ENCODE measurements at regions not wholly inside any gene's neighbourhood (a gene's known extent, or its start where the extent isn't known, plus 50 kb on each side); places are given as distances from the start of the nearest gene placed in this dataset.

GRCh38 chr10:24157567-24157966 lies 51.4 kb upstream of the KIAA1217 start:
- H3K36me3 ChIP-seq (ENCODE audit: control insufficient read depth in 2 of 2, extremely low read depth in 1 of 2, insufficient read depth in 2 of 2, low read length in 2 of 2) = no peaks in the 10 kb centered on the region
- no peaks in the 10 kb centered on the region for H3K9me1 ChIP-seq (replicated peaks; ENCODE audit: control insufficient read depth, extremely low read depth, insufficient read depth, low read length)
- H3K4me1 ChIP-seq (ENCODE audit: control insufficient read depth, extremely low read depth, insufficient read depth, low read length) = no peaks in the 10 kb centered on the region
- ChIA-PET CTCF (no interaction called here), POLR2A (no interaction called here)
- FAIRE-seq = no peak
- dilution Hi-C loops (cut with MboI; ENCODE audit: extremely low pct_ligation_motif_present, low sequenced_read_pairs) (no loop called here), intact Hi-C loops (cut with micrococcal nuclease) (no loop called here)
- DNase-seq (ENCODE audit: low read depth, low spot score) = no peak
- H3K9me3 ChIP-seq (replicated peaks; ENCODE audit: control insufficient read depth, insufficient read depth, low read length) = no peaks in the 10 kb centered on the region
- no peaks in the 10 kb centered on the region for H3K27me3 ChIP-seq (ENCODE audit: control insufficient read depth in 2 of 2, insufficient read depth in 2 of 2, low read length in 2 of 2)
- H3K27ac ChIP-seq (ENCODE audit: insufficient read depth, low read depth, low read length) = no peak overlapping the region
- TF ChIP-seq GATA2 (IDR thresholded peaks at IDR 0.05; ENCODE audit: insufficient read depth, insufficient read length, low read depth, low read length) (no peak), FOS (IDR thresholded peaks at IDR 0.05; ENCODE audit: borderline replicate concordance, insufficient read depth, low read length) (no peak), POLR2AphosphoS5 (IDR thresholded peaks at IDR 0.05; ENCODE audit: insufficient read depth, low read depth, low read length) (no peak), EZH2 (IDR thresholded peaks at IDR 0.05; ENCODE audit: borderline replicate concordance, low read depth, low read length, severe bottlenecking) (no peak)
- H3K4me2 ChIP-seq (ENCODE audit: insufficient read depth, low read length) = no peak overlapping the region
- no peak overlapping the region for H3K4me3 ChIP-seq (replicated peaks in 1 of 3; ENCODE audit: insufficient read depth in 1 of 3, low read depth in 1 of 3, low read length in 3 of 3)
- no TSS peak for BruUV-seq (replicated peaks)
- H2AFZ ChIP-seq (ENCODE audit: low read depth, low read length) = no peak overlapping the region
- no peaks in the 10 kb centered on the region for H4K20me1 ChIP-seq (replicated peaks; ENCODE audit: control insufficient read depth, extremely low read depth, insufficient read depth, low read length)
- H3K9ac ChIP-seq (replicated peaks; ENCODE audit: extremely low read depth, insufficient read depth, low read length) = no peak overlapping the region
- H3K79me2 ChIP-seq (ENCODE audit: control insufficient read depth, insufficient read depth, low read length) = no peaks in the 10 kb centered on the region
